ENCODE measurements at regions not wholly inside any gene's neighbourhood (a gene's known extent, or its start where the extent isn't known, plus 50 kb on each side); places are given as distances from the start of the nearest gene placed in this dataset.

DNA sequence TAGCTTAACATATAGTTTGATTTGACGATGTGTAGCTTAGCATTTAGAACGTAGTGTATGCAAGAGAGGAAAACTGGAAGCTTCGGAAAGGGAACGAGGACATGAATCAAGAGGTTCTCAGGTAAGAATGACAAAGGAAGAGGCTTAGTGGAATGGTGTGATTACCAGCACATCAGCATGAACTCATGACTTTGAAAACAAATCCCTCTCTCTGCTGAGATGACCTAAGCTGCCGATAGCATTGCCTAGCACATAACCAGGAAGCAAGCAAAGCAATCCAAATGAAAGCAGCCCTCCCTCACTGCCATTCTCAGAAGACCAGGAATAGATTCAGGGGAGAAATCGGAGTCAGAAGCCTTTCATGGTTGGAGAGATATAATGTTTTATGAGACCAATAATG is 51.3 kb upstream of the CCL1 start:
- no peak for DNase-seq (ENCODE audit: extremely low spot score in 2 of 2)
- Histone ChIP-seq H3K9me3 (no peaks in the 10 kb centered on the region), H3K27me3 (no peaks in the 10 kb centered on the region), H3K27ac (no peak overlapping the region), H3K4me3 (no peak overlapping the region), H3K36me3 (no peaks in the 10 kb centered on the region), H3K4me1 (no peaks in the 10 kb centered on the region)
- intact Hi-C loops (cut with DNase I): loop anchor here (10.0 kb wide), 1 partner anchor 60 kb away; no protein-coding TSS in a partner anchor
- TF ChIP-seq, protein P1, sequence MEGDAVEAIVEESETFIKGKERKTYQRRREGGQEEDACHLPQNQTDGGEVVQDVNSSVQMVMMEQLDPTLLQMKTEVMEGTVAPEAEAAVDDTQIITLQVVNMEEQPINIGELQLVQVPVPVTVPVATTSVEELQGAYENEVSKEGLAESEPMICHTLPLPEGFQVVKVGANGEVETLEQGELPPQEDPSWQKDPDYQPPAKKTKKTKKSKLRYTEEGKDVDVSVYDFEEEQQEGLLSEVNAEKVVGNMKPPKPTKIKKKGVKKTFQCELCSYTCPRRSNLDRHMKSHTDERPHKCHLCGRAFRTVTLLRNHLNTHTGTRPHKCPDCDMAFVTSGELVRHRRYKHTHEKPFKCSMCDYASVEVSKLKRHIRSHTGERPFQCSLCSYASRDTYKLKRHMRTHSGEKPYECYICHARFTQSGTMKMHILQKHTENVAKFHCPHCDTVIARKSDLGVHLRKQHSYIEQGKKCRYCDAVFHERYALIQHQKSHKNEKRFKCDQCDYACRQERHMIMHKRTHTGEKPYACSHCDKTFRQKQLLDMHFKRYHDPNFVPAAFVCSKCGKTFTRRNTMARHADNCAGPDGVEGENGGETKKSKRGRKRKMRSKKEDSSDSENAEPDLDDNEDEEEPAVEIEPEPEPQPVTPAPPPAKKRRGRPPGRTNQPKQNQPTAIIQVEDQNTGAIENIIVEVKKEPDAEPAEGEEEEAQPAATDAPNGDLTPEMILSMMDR (IDR thresholded peaks at IDR 0.05): no peak
- TF ChIP-seq POLR2AphosphoS5 (IDR thresholded peaks at IDR 0.05; ENCODE audit: insufficient read depth in 1 of 2, low read depth in 1 of 2): no peak

DNA sequence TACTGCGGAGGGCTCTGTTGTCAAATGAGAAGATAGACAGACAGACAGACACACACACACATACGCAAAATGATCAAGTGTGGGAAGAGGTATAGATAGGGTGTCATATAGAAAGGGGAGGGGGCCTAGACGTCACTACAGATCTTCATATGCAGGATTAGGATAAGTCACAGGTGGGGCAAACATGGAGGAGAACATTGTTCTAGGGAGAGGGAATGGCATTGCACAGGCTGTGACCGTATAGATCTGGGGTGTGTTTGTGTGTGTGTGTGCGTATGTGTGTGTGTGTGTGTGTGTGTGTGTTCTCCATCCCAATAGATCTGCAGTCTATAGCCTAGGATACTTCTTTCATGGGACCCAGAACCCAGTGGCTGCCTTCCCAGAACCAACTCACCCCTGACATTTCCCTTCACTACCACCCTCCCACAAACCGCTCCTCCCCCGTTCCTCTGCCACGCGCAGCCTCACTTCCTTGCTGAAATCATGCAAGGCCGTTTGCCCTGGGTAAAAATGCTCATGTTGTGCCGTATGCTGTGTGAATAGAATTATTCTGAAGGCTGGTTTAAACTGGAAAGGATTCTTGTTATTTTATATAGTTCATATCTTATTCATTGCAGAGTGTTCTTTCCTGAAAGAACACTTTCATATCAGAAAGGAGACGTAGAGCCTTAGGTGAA is 50.5 kb upstream of the CCL1 start:
- H3K4me3 ChIP-seq: no peak overlapping the region
- TF ChIP-seq, protein P1 (IDR thresholded peaks at IDR 0.05): no peak
- TF ChIP-seq POLR2A (IDR thresholded peaks at IDR 0.05) (no peak), POLR2AphosphoS5 (IDR thresholded peaks at IDR 0.05; ENCODE audit: insufficient read depth in 1 of 2, low read depth in 1 of 2) (no peak)
- H3K9me3 ChIP-seq: no peaks in the 10 kb centered on the region
- H3K4me1 ChIP-seq: no peaks in the 10 kb centered on the region
- DNase-seq (ENCODE audit: extremely low spot score in 2 of 2): no peak
- H3K27me3 ChIP-seq: no peaks in the 10 kb centered on the region
- no peaks in the 10 kb centered on the region for H3K36me3 ChIP-seq
- no peak overlapping the region for H3K27ac ChIP-seq
- intact Hi-C loops (cut with DNase I): loop anchor here (10.0 kb wide), 1 partner anchor 61 kb away; no protein-coding TSS in a partner anchor

DNA sequence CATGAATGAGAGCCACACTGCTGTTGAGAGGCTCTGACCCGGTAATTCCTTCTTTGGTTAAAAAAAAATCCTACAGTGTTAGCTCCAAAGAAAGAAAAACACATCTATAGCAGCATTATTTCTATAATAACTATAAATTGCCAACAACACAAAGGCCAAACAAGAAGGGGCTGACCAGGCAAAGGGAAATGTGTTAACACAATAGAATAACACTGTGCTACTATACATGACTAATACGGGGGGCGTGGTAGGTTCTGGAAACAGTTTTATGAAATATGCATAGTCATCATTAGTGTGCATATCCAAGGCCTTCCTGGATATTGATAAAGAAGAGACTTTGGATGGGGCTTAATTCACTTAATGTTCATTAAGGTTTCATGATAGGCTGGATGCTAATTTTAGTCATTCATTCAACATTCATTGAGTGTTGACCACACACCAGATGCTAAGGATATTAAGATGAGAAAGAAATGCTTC is 50.0 kb upstream of the CCL1 start:
- H3K4me1 ChIP-seq: no peaks in the 10 kb centered on the region
- no peaks in the 10 kb centered on the region for H3K9me3 ChIP-seq
- H3K4me3 ChIP-seq: no peak overlapping the region
- DNase-seq (ENCODE audit: extremely low spot score in 2 of 2): no peak
- H3K27me3 ChIP-seq: no peaks in the 10 kb centered on the region
- TF ChIP-seq POLR2A (IDR thresholded peaks at IDR 0.05) (no peak), POLR2AphosphoS5 (IDR thresholded peaks at IDR 0.05; ENCODE audit: insufficient read depth in 1 of 2, low read depth in 1 of 2) (no peak)
- TF ChIP-seq, protein P1 (IDR thresholded peaks at IDR 0.05): no peak
- no peaks in the 10 kb centered on the region for H3K36me3 ChIP-seq
- no peak overlapping the region for H3K27ac ChIP-seq
- intact Hi-C loops (cut with DNase I): loop anchor here (10.0 kb wide), 1 partner anchor 62 kb away; no protein-coding TSS in a partner anchor

Measured in vagina (tissue), 2 donors.